Liver (tissue), 8 donors: ENCODE measurements at regions not wholly inside any gene's neighbourhood (a gene's known extent, or its start where the extent isn't known, plus 50 kb on each side); places are given as distances from the start of the nearest gene placed in this dataset.

Experiments used
- DNase-seq: peaks from one replicate; pipeline ENCODE4 v3.0.0-alpha.2; 2017; ENCODE audit warnings: low spot score
- H3K27ac ChIP-seq, 2 donors: one replicate each; pipeline ENCODE4 v1.7.0; 2013; ENCODE audit warnings: inconsistent platforms in 2 of 2, low read length in 2 of 2, control low read depth in 1 of 2, low read depth in 1 of 2, mild to moderate bottlenecking in 1 of 2
- H3K27me3 ChIP-seq, 4 donors: one replicate each; pipeline versions ENCODE4 v1.6.1 to v1.7.0; 2013; ENCODE audit warnings: low read length in 3 of 4, inconsistent platforms in 1 of 4, mild to moderate bottlenecking in 1 of 4, moderate library complexity in 1 of 4; ENCODE audit not compliant: control insufficient read depth in 4 of 4, insufficient read depth in 4 of 4
- H3K36me3 ChIP-seq, 4 donors: one replicate each; pipeline versions ENCODE4 v1.6.1 to v1.7.0; 2013; ENCODE audit warnings: low read length in 3 of 4, mild to moderate bottlenecking in 3 of 4, low read depth in 1 of 4, moderate library complexity in 1 of 4; ENCODE audit not compliant: control insufficient read depth in 4 of 4, insufficient read depth in 3 of 4
- H3K4me1 ChIP-seq, 4 donors: one replicate each; pipeline versions ENCODE4 v1.6.1 to v1.7.0; 2013; ENCODE audit warnings: low read length in 3 of 4, mild to moderate bottlenecking in 3 of 4, moderate library complexity in 1 of 4; ENCODE audit not compliant: control insufficient read depth in 4 of 4, insufficient read depth in 4 of 4
- H3K4me3 ChIP-seq, 3 donors: one replicate each; pipeline versions ENCODE4 v1.6.1 to v1.7.0; 2013; ENCODE audit warnings: low read length in 3 of 3, control low read depth in 1 of 3, low read depth in 1 of 3, mild to moderate bottlenecking in 1 of 3
- H3K9ac ChIP-seq, 2 donors: one replicate each; pipeline ENCODE4 v1.7.0; 2013; ENCODE audit warnings: low read length in 2 of 2, mild to moderate bottlenecking in 2 of 2, moderate library complexity in 2 of 2, control low read depth in 1 of 2, low read depth in 1 of 2
- H3K9me3 ChIP-seq, 4 donors: one replicate each; pipeline versions ENCODE4 v1.6.1 to v1.7.0; 2013; ENCODE audit warnings: low read length in 3 of 4; ENCODE audit not compliant: control insufficient read depth in 4 of 4
- EGR1 ChIP-seq, 2 donors: IDR thresholded peaks; 2 replicates each; pipeline ENCODE4 v1.6.1; 2016 to 2018; ENCODE audit warnings: antibody characterized with exemption in 2 of 2, low read depth in 2 of 2
- FOXA1 ChIP-seq: IDR thresholded peaks from 2 replicates; pipeline ENCODE4 v1.6.1; 2016; ENCODE audit warnings: antibody characterized with exemption
- GABPA ChIP-seq, 2 donors: IDR thresholded peaks in 1 of 2; conservative IDR thresholded peaks in 1 of 2; 2 replicates each; pipeline ENCODE4 v1.6.1; 2016; ENCODE audit warnings: antibody characterized with exemption in 2 of 2, mild to moderate bottlenecking in 1 of 2, moderate library complexity in 1 of 2
- HNF4A ChIP-seq, 2 donors: conservative IDR thresholded peaks; 2 replicates each; pipeline ENCODE4 v1.6.1; 2016; ENCODE audit warnings: antibody characterized with exemption in 2 of 2, mild to moderate bottlenecking in 2 of 2
- NR2F2 ChIP-seq: IDR thresholded peaks from 2 replicates; pipeline ENCODE4 v1.6.1; 2016; ENCODE audit warnings: antibody characterized with exemption
- RXRA ChIP-seq, 2 donors: IDR thresholded peaks; 2 replicates each; pipeline ENCODE4 v1.6.1; 2017 to 2018; ENCODE audit warnings: antibody characterized with exemption in 2 of 2, mild to moderate bottlenecking in 1 of 2
- SP1 ChIP-seq: IDR thresholded peaks from 2 replicates; pipeline ENCODE4 v1.6.1; 2018; ENCODE audit warnings: antibody characterized with exemption, mild to moderate bottlenecking
- TAF1 ChIP-seq: conservative IDR thresholded peaks from 2 replicates; pipeline ENCODE4 v1.6.1; 2016; ENCODE audit warnings: antibody characterized with exemption, mild to moderate bottlenecking
- YY1 ChIP-seq: IDR thresholded peaks from 2 replicates; pipeline ENCODE4 v1.6.1; 2016; ENCODE audit warnings: antibody characterized with exemption, mild to moderate bottlenecking
- WGBS: extraction: QIAGEN DNeasy Blood & Tissue Kit; methylation state at CpG from one replicate; pipeline ENCODE4 v1.1.7; 2013; 5-methylcytosine and 5-hydroxymethylcytosine counted together
- TF ChIP-seq, protein P1 (sequence below): IDR thresholded peaks from 2 replicates; pipeline ENCODE4 v1.6.1; 2016; ENCODE audit warnings: antibody characterized with exemption, mild to moderate bottlenecking
- TF ChIP-seq, protein P2 (sequence below): fragments of 150-350 bp; IDR thresholded peaks from 2 replicates; pipeline ENCODE4 v1.5.1; 2017; ENCODE audit warnings: improper control_type of control experiment, low read depth, low read length; ENCODE audit not compliant: missing input control
- TF ChIP-seq, protein P3 (sequence below): IDR thresholded peaks from 2 replicates; pipeline ENCODE4 v1.6.1; 2016; ENCODE audit warnings: antibody characterized with exemption
- TF ChIP-seq, protein P4 (sequence below): IDR thresholded peaks from 2 replicates; pipeline ENCODE4 v1.6.1; 2016; ENCODE audit warnings: antibody characterized with exemption
- TF ChIP-seq, protein P5 (sequence below): IDR thresholded peaks from 2 replicates; pipeline ENCODE4 v1.6.1; 2016; ENCODE audit warnings: antibody characterized with exemption
- donor health status: healthy.
- donor health status: healthy.
- donor health status: healthy.
- donor health status: healthy.
- donor health status: healthy.

DNA sequence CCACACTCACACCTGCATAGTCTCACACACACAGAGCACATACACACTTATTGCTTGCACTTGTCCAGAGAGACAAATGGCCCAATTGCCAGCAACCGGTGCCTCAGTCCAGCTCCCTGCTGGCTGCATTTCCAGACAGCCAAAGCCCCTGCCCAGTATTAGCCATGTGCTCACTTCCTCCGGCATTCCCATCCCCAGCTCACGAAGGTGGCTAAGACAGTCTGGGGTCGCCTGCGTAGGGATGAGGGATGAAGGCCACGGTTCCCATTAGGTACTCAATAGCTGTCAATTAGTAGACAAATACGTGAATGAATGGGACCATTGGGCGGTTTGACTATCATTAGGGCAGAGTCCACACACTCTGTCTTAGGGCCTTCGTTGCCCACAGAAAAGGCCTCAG is 146.8 kb upstream of the EGLN3 start:
- Histone ChIP-seq H3K27ac (no peak overlapping the region), H3K27me3 (peaks cover 0 to 2% (median 0%) of the 10 kb centered on the region in 4 donors), H3K9me3 (no peaks in the 10 kb centered on the region), H3K36me3 (no peaks in the 10 kb centered on the region), H3K4me1 (no peaks in the 10 kb centered on the region), H3K4me3 (no peak overlapping the region), H3K9ac (no peak overlapping the region)
- 93% methylated on average over 9 of the region's 9 CpGs for WGBS
- no peak for DNase-seq
- TF ChIP-seq, protein P1, sequence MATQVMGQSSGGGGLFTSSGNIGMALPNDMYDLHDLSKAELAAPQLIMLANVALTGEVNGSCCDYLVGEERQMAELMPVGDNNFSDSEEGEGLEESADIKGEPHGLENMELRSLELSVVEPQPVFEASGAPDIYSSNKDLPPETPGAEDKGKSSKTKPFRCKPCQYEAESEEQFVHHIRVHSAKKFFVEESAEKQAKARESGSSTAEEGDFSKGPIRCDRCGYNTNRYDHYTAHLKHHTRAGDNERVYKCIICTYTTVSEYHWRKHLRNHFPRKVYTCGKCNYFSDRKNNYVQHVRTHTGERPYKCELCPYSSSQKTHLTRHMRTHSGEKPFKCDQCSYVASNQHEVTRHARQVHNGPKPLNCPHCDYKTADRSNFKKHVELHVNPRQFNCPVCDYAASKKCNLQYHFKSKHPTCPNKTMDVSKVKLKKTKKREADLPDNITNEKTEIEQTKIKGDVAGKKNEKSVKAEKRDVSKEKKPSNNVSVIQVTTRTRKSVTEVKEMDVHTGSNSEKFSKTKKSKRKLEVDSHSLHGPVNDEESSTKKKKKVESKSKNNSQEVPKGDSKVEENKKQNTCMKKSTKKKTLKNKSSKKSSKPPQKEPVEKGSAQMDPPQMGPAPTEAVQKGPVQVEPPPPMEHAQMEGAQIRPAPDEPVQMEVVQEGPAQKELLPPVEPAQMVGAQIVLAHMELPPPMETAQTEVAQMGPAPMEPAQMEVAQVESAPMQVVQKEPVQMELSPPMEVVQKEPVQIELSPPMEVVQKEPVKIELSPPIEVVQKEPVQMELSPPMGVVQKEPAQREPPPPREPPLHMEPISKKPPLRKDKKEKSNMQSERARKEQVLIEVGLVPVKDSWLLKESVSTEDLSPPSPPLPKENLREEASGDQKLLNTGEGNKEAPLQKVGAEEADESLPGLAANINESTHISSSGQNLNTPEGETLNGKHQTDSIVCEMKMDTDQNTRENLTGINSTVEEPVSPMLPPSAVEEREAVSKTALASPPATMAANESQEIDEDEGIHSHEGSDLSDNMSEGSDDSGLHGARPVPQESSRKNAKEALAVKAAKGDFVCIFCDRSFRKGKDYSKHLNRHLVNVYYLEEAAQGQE: no peak
- TF ChIP-seq RXRA (IDR thresholded peaks at IDR 0.05) (no peak), NR2F2 (no peak), EGR1 (IDR thresholded peaks at IDR 0.05; ENCODE audit: low read depth in 2 of 2) (no peak), SP1 (no peak)
- TF ChIP-seq, protein P2, sequence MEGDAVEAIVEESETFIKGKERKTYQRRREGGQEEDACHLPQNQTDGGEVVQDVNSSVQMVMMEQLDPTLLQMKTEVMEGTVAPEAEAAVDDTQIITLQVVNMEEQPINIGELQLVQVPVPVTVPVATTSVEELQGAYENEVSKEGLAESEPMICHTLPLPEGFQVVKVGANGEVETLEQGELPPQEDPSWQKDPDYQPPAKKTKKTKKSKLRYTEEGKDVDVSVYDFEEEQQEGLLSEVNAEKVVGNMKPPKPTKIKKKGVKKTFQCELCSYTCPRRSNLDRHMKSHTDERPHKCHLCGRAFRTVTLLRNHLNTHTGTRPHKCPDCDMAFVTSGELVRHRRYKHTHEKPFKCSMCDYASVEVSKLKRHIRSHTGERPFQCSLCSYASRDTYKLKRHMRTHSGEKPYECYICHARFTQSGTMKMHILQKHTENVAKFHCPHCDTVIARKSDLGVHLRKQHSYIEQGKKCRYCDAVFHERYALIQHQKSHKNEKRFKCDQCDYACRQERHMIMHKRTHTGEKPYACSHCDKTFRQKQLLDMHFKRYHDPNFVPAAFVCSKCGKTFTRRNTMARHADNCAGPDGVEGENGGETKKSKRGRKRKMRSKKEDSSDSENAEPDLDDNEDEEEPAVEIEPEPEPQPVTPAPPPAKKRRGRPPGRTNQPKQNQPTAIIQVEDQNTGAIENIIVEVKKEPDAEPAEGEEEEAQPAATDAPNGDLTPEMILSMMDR: no peak
- TF ChIP-seq, protein P3, sequence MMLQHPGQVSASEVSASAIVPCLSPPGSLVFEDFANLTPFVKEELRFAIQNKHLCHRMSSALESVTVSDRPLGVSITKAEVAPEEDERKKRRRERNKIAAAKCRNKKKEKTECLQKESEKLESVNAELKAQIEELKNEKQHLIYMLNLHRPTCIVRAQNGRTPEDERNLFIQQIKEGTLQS: no peak

DNA sequence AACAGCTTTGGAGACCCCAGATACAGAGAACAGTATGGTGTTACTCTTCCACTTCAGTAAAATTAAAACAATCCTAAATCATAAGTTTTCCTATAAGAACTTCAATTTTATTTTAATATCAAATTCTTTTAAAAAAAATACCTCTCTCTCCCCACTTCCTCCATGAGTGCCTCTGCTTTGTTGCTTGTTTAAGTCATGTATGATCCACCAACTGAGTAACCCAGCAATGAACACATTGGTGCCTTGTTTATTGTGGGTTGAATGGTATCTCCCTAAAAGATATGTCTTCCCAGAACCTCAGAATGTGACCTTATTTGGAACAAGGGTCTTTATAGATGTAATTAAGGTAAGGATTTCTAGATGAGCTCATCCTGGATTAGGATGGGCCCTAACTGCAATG is 143.5 kb upstream of the EGLN3 start:
- Histone ChIP-seq H3K27me3 (peaks cover 0 to 2% (median 0%) of the 10 kb centered on the region in 4 donors), H3K9ac (no peak overlapping the region), H3K36me3 (no peaks in the 10 kb centered on the region), H3K4me1 (no peaks in the 10 kb centered on the region), H3K9me3 (no peaks in the 10 kb centered on the region), H3K27ac (no peak overlapping the region), H3K4me3 (no peak overlapping the region)
- TF ChIP-seq HNF4A (conservative IDR thresholded peaks at IDR 0.05): no peak
- TF ChIP-seq, protein P4, sequence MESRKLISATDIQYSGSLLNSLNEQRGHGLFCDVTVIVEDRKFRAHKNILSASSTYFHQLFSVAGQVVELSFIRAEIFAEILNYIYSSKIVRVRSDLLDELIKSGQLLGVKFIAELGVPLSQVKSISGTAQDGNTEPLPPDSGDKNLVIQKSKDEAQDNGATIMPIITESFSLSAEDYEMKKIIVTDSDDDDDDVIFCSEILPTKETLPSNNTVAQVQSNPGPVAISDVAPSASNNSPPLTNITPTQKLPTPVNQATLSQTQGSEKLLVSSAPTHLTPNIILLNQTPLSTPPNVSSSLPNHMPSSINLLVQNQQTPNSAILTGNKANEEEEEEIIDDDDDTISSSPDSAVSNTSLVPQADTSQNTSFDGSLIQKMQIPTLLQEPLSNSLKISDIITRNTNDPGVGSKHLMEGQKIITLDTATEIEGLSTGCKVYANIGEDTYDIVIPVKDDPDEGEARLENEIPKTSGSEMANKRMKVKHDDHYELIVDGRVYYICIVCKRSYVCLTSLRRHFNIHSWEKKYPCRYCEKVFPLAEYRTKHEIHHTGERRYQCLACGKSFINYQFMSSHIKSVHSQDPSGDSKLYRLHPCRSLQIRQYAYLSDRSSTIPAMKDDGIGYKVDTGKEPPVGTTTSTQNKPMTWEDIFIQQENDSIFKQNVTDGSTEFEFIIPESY: no peak
- TF ChIP-seq YY1: no peak
- no peak for TF ChIP-seq FOXA1
- TF ChIP-seq, protein P1: no peak
- no peak for TF ChIP-seq GABPA (IDR thresholded peaks at IDR 0.05 in 1 of 2, conservative IDR thresholded peaks at IDR 0.05 in 1 of 2)
- TF ChIP-seq, protein P5, sequence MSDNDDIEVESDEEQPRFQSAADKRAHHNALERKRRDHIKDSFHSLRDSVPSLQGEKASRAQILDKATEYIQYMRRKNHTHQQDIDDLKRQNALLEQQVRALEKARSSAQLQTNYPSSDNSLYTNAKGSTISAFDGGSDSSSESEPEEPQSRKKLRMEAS: no peak
- TF ChIP-seq TAF1: no peak
- no peak for DNase-seq
